Peyer's patch (tissue), 4 donors: ENCODE measurements at regions not wholly inside any gene's neighbourhood (a gene's known extent, or its start where the extent isn't known, plus 50 kb on each side); places are given as distances from the start of the nearest gene placed in this dataset.

Experiments used
- DNase-seq, 3 donors: peaks; one replicate each; pipeline ENCODE4 v3.0.0-alpha.2; 2017 to 2019
- H3K27ac ChIP-seq, 4 donors: fragments of 200-600 bp; sonication (generic); one replicate each; pipeline ENCODE4 v1.5.1; 2016 to 2019
- H3K27me3 ChIP-seq, 2 donors: fragments of 200-600 bp; sonication (generic); one replicate each; pipeline ENCODE4 v1.5.1; 2019
- H3K36me3 ChIP-seq, 3 donors: fragments of 200-600 bp; sonication (generic); one replicate each; pipeline ENCODE4 v1.5.1; 2016 to 2019
- H3K4me1 ChIP-seq, 4 donors: fragments of 200-600 bp; sonication (generic); one replicate each; pipeline ENCODE4 v1.5.1; 2016 to 2019
- H3K4me3 ChIP-seq, 4 donors: fragments of 200-600 bp; sonication (generic); 1 replicate in 3 of 4; 2 replicates in 1 of 4; pipeline ENCODE4 v1.5.1; 2016 to 2019; ENCODE audit warnings: mild to moderate bottlenecking in 1 of 4
- H3K9me3 ChIP-seq, 4 donors: fragments of 200-600 bp; sonication (generic); one replicate each; pipeline ENCODE4 v1.5.1; 2016 to 2019; ENCODE audit warnings: mild to moderate bottlenecking in 1 of 4
- CTCF ChIP-seq, 6 experiments: fragments of 450-650 bp in 4 of 6; fragments of 200-600 bp in 2 of 6; sonication (generic) in 1 of 6; IDR thresholded peaks; one replicate each; pipeline ENCODE4 v1.5.1; 2017 to 2019; ENCODE audit warnings: antibody characterized with exemption in 6 of 6, mild to moderate bottlenecking in 3 of 6, moderate library complexity in 1 of 6
- POLR2A ChIP-seq, 2 donors: fragments of 450-650 bp; IDR thresholded peaks; one replicate each; pipeline ENCODE4 v1.5.1; 2017; ENCODE audit warnings: antibody characterized with exemption in 2 of 2, mild to moderate bottlenecking in 2 of 2, moderate library complexity in 2 of 2

GRCh38 chr5:106134549-106134948 lies 1536.2 kb downstream of the EFNA5 start:
- Histone ChIP-seq H3K27me3 (no peaks in the 10 kb centered on the region), H3K36me3 (no peaks in the 10 kb centered on the region), H3K9me3 (no peaks in the 10 kb centered on the region), H3K4me3 (no peak overlapping the region), H3K27ac (no peak overlapping the region), H3K4me1 (no peaks in the 10 kb centered on the region)
- no peak for DNase-seq
- TF ChIP-seq POLR2A (IDR thresholded peaks at IDR 0.05) (no peak), CTCF (IDR thresholded peaks at IDR 0.05) (no peak)

- no peaks in the 10 kb centered on the region for H3K9me3 ChIP-seq
- no peaks in the 10 kb centered on the region for H3K36me3 ChIP-seq
- H3K27me3 ChIP-seq: no peaks in the 10 kb centered on the region
- no peak overlapping the region for H3K27ac ChIP-seq
- DNase-seq: no peak
- H3K4me3 ChIP-seq: no peak overlapping the region
- TF ChIP-seq CTCF (IDR thresholded peaks at IDR 0.05): no peak
- TF ChIP-seq POLR2A (IDR thresholded peaks at IDR 0.05): no peak
- H3K4me1 ChIP-seq: no peaks in the 10 kb centered on the region
Observed at GRCh38 chr5:106127985-106128384, 1542.8 kb downstream of the EFNA5 start.

GRCh38 chr5:106127341-106127781 lies 1543.4 kb downstream of the EFNA5 start:
- DNase-seq: no peak
- H3K4me3 ChIP-seq: no peak overlapping the region
- no peak overlapping the region for H3K27ac ChIP-seq
- TF ChIP-seq CTCF (IDR thresholded peaks at IDR 0.05): no peak
- TF ChIP-seq POLR2A (IDR thresholded peaks at IDR 0.05): no peak
- no peaks in the 10 kb centered on the region for H3K27me3 ChIP-seq
- H3K9me3 ChIP-seq: no peaks in the 10 kb centered on the region
- H3K4me1 ChIP-seq: no peaks in the 10 kb centered on the region
- no peaks in the 10 kb centered on the region for H3K36me3 ChIP-seq

GRCh38 chr5:106121972-106122605 lies 1548.6 kb downstream of the EFNA5 start:
- H3K4me3 ChIP-seq: no peak overlapping the region
- no peak for DNase-seq
- TF ChIP-seq CTCF (IDR thresholded peaks at IDR 0.05) (peak in 3 of 6 experiments; percentile 29 to 42 (median 40)), POLR2A (IDR thresholded peaks at IDR 0.05) (no peak)
- H3K9me3 ChIP-seq: no peaks in the 10 kb centered on the region
- no peaks in the 10 kb centered on the region for H3K4me1 ChIP-seq
- H3K27ac ChIP-seq: no peak overlapping the region
- no peaks in the 10 kb centered on the region for H3K27me3 ChIP-seq
- no peaks in the 10 kb centered on the region for H3K36me3 ChIP-seq

GRCh38 chr5:106116682-106117081 lies 1554.1 kb downstream of the EFNA5 start:
- H3K4me1 ChIP-seq: no peaks in the 10 kb centered on the region
- H3K36me3 ChIP-seq: no peaks in the 10 kb centered on the region
- DNase-seq: no peak
- H3K27ac ChIP-seq: no peak overlapping the region
- no peak overlapping the region for H3K4me3 ChIP-seq
- TF ChIP-seq POLR2A (IDR thresholded peaks at IDR 0.05): no peak
- no peak for TF ChIP-seq CTCF (IDR thresholded peaks at IDR 0.05)
- H3K9me3 ChIP-seq: no peaks in the 10 kb centered on the region
- H3K27me3 ChIP-seq: no peaks in the 10 kb centered on the region

- no peaks in the 10 kb centered on the region for H3K9me3 ChIP-seq
- no peak for TF ChIP-seq CTCF (IDR thresholded peaks at IDR 0.05)
- TF ChIP-seq POLR2A (IDR thresholded peaks at IDR 0.05): no peak
- no peaks in the 10 kb centered on the region for H3K4me1 ChIP-seq
- DNase-seq: no peak
- no peak overlapping the region for H3K27ac ChIP-seq
- no peaks in the 10 kb centered on the region for H3K36me3 ChIP-seq
- no peaks in the 10 kb centered on the region for H3K27me3 ChIP-seq
- H3K4me3 ChIP-seq: no peak overlapping the region
Observed at GRCh38 chr5:106113922-106114321, 1556.8 kb downstream of the EFNA5 start.
